Suprapubic skin (tissue), 4 donors: ENCODE measurements at regions not wholly inside any gene's neighbourhood (a gene's known extent, or its start where the extent isn't known, plus 50 kb on each side); places are given as distances from the start of the nearest gene placed in this dataset.

Source experiments
- EP300 ChIP-seq: sonication (generic); formaldehyde crosslinking; IDR thresholded peaks from one replicate; pipeline ENCODE4 v1.6.1; 2017; ENCODE audit warnings: antibody characterized with exemption
- POLR2AphosphoS5 ChIP-seq, 3 donors: sonication (generic); formaldehyde crosslinking; IDR thresholded peaks; one replicate each; pipeline ENCODE4 v1.6.1; 2017; ENCODE audit warnings: antibody characterized with exemption in 3 of 3
- TF ChIP-seq, protein P1 (sequence below), 2 donors: fragments of 200-600 bp in 1 of 2; fragments of 450-650 bp in 1 of 2; sonication (generic) in 1 of 2; IDR thresholded peaks; one replicate each; pipeline ENCODE4 v1.5.1; 2016 to 2019; ENCODE audit warnings: antibody characterized with exemption in 2 of 2, mild to moderate bottlenecking in 1 of 2, moderate library complexity in 1 of 2

DNA sequence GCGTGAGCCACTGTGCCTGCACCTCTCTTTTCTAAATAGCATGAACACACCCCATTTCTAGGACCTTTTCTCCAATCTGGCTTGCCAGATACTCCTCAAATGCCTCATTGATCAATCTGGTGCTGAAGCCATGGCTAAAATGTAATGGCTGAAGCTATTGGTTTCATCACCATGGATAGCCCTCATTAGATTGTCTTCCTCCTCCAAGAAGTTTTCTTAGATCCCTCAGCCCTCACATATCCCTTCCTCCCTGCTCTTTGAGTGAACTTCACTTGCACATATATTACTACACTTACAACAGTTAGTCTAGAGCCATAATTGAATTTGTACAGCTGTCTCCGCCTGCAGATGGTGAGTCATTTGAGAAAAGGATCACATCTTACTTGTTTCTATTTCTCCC is 77.9 kb upstream of the TOX3 start:
- TF ChIP-seq EP300 = no peak
- TF ChIP-seq, protein P1, sequence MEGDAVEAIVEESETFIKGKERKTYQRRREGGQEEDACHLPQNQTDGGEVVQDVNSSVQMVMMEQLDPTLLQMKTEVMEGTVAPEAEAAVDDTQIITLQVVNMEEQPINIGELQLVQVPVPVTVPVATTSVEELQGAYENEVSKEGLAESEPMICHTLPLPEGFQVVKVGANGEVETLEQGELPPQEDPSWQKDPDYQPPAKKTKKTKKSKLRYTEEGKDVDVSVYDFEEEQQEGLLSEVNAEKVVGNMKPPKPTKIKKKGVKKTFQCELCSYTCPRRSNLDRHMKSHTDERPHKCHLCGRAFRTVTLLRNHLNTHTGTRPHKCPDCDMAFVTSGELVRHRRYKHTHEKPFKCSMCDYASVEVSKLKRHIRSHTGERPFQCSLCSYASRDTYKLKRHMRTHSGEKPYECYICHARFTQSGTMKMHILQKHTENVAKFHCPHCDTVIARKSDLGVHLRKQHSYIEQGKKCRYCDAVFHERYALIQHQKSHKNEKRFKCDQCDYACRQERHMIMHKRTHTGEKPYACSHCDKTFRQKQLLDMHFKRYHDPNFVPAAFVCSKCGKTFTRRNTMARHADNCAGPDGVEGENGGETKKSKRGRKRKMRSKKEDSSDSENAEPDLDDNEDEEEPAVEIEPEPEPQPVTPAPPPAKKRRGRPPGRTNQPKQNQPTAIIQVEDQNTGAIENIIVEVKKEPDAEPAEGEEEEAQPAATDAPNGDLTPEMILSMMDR (IDR thresholded peaks at IDR 0.05) = no peak
- no peak for TF ChIP-seq POLR2AphosphoS5 (IDR thresholded peaks at IDR 0.05)
